ENCODE measurements at regions not wholly inside any gene's neighbourhood (a gene's known extent, or its start where the extent isn't known, plus 50 kb on each side); places are given as distances from the start of the nearest gene placed in this dataset.

- TF ChIP-seq, protein P1, sequence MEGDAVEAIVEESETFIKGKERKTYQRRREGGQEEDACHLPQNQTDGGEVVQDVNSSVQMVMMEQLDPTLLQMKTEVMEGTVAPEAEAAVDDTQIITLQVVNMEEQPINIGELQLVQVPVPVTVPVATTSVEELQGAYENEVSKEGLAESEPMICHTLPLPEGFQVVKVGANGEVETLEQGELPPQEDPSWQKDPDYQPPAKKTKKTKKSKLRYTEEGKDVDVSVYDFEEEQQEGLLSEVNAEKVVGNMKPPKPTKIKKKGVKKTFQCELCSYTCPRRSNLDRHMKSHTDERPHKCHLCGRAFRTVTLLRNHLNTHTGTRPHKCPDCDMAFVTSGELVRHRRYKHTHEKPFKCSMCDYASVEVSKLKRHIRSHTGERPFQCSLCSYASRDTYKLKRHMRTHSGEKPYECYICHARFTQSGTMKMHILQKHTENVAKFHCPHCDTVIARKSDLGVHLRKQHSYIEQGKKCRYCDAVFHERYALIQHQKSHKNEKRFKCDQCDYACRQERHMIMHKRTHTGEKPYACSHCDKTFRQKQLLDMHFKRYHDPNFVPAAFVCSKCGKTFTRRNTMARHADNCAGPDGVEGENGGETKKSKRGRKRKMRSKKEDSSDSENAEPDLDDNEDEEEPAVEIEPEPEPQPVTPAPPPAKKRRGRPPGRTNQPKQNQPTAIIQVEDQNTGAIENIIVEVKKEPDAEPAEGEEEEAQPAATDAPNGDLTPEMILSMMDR (IDR thresholded peaks at IDR 0.05; ENCODE audit: low read length, missing control alignments): no peak
- DNase-seq (ENCODE audit: low read depth): no peak
- no peak overlapping the region for H3K4me3 ChIP-seq (replicated peaks; ENCODE audit: low read depth, low read length)
Measured at GRCh38 chr9:126113756-126114408, 212.7 kb upstream of the MVB12B start.

- no peak overlapping the region for H3K4me3 ChIP-seq (replicated peaks; ENCODE audit: low read depth, low read length)
- TF ChIP-seq, protein P1 (IDR thresholded peaks at IDR 0.05; ENCODE audit: low read length, missing control alignments): no peak
- DNase-seq (ENCODE audit: low read depth): no peak
Measured at GRCh38 chr9:126114409-126114760, 212.2 kb upstream of the MVB12B start.

DNA sequence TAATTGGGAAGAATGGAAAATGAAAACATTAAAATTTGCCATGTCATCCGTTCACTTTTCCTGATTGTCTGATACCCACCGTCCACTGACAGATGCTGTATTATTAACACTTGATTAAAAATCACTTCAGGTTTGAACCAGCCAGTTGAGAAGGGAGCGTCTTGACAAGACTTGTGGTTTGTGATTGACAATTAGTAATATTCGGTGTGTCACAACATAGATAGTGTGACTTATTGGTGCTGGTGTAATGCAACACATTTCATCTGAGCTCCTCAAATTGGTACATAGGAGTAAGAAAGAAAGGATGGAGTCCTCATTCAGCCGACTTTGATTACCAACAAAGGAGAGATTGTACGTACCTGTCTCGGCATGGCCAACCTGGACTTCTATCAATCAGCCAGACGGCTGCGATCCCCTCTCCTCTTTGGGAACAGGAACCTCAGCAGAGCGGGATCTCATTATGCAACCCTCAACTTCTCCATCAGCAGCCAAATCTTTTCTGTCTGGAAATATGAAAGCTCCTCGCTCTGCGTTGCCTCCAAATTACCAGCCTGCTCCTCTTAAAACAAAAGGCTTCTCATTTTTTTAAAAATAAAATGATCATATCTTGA, 211.7 kb upstream of the MVB12B start:
- DNase-seq (ENCODE audit: low read depth): no peak
- TF ChIP-seq, protein P1 (IDR thresholded peaks at IDR 0.05; ENCODE audit: low read length, missing control alignments): no peak
- H3K4me3 ChIP-seq (replicated peaks; ENCODE audit: low read depth, low read length): no peak overlapping the region

GRCh38 chr9:126116351-126117157, 210.1 kb upstream of the MVB12B start:
- H3K4me3 ChIP-seq (replicated peaks; ENCODE audit: low read depth, low read length): no peak overlapping the region
- TF ChIP-seq, protein P1 (IDR thresholded peaks at IDR 0.05; ENCODE audit: low read length, missing control alignments): no peak
- DNase-seq (ENCODE audit: low read depth): no peak

DNA sequence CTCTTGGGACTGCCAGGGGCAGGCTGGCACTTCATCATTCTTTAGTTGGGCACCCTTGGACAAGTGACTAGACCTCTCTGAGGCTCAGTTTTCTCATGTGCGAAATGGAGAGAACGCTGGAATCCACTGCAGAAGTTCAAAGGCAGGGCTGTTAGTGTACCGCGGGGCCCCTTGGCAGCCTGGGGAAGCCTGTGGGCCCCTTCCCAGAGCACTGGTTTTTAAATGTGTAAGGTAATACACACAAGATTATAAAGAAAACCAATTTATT, 209.5 kb upstream of the MVB12B start:
- H3K4me3 ChIP-seq (replicated peaks; ENCODE audit: low read depth, low read length): no peak overlapping the region
- TF ChIP-seq, protein P1 (IDR thresholded peaks at IDR 0.05; ENCODE audit: low read length, missing control alignments): no peak
- no peak for DNase-seq (ENCODE audit: low read depth)

- TF ChIP-seq, protein P1 (IDR thresholded peaks at IDR 0.05; ENCODE audit: low read length, missing control alignments): no peak
- no peak for DNase-seq (ENCODE audit: low read depth)
- H3K4me3 ChIP-seq (replicated peaks; ENCODE audit: low read depth, low read length): no peak overlapping the region
Measured at GRCh38 chr9:126117631-126118030, 209.0 kb upstream of the MVB12B start.
